ENCODE measurements at regions not wholly inside any gene's neighbourhood (a gene's known extent, or its start where the extent isn't known, plus 50 kb on each side); places are given as distances from the start of the nearest gene placed in this dataset.

DNA sequence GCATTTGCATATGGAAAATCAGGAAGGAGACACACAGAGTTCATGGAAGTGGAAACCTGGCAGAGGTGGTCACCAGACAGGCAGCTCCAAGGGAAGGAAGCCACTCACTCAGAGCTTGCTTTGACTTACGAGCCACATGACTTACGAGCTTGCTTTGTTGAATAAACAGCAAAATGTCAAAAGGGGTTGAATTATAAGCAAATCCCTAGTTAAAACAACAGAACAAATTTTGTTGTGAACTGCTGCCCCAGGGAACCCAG lies 164.3 kb downstream of the SYK start:
- no peaks in the 10 kb centered on the region for H3K27me3 ChIP-seq (ENCODE audit: insufficient read depth, low read length, poor library complexity)
- no peaks in the 10 kb centered on the region for H4K20me1 ChIP-seq (ENCODE audit: insufficient read depth, low read length)
- H3K4me3 ChIP-seq (ENCODE audit: low read depth in 1 of 2, low read length in 2 of 2), result no peak overlapping the region
- H3K9ac ChIP-seq (ENCODE audit: low read depth, low read length), result no peak overlapping the region
- H3K9me3 ChIP-seq (ENCODE audit: insufficient read depth, low read length, severe bottlenecking), result no peaks in the 10 kb centered on the region
- TF ChIP-seq CTCF (IDR thresholded peaks at IDR 0.05; ENCODE audit: borderline replicate concordance, extremely low read depth, low read length, poor library complexity, severe bottlenecking) (no peak), EZH2 (IDR thresholded peaks at IDR 0.05; ENCODE audit: borderline replicate concordance, low read depth, low read length, severe bottlenecking) (no peak)
- no peaks in the 10 kb centered on the region for H3K79me2 ChIP-seq (ENCODE audit: insufficient read depth, low read length)
- no peaks in the 10 kb centered on the region for H3K4me1 ChIP-seq (ENCODE audit: insufficient read depth, low read length)
- no peak overlapping the region for H2AFZ ChIP-seq (ENCODE audit: low read depth, low read length)
- no peak for DNase-seq
- H3K4me2 ChIP-seq (ENCODE audit: insufficient read depth, low read length), result no peak overlapping the region
- H3K27ac ChIP-seq (ENCODE audit: low read length), result no peak overlapping the region
- ATAC-seq (ENCODE audit: insufficient read depth, low read depth), result no peak
- no peaks in the 10 kb centered on the region for H3K36me3 ChIP-seq (ENCODE audit: insufficient read depth, low read length)

DNA sequence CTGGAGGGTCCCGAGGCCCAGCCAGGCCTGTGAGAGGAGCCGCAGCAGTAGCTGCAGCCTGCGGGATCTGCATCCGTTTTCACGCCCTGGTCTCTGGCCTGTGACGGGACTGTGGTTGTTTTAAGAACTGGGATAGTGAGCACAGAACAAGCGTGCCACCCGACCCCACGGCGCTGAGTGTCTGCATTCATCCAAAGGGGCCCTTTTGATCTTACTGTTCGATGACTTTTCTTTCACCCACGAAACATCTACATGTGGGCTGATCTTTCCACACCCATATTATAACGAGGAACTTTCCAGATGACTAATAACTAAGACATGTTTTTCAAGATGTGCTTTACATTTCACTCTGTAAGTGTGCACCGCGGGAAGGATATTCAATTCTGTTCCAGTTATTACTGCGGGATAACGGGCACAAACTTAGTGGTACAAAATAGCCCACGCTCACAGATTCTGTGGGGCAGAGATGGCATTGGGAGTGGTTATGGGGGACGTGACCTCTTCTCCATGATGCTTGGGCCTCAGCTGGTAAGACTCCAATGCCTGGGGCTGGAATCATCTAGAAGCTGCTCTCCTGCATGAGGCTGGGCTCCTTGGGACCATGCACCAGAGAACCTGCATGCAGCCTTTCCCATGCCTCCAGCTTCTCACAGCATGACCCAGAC lies 165.0 kb downstream of the SYK start:
- no peak for ATAC-seq (ENCODE audit: insufficient read depth, low read depth)
- no peak overlapping the region for H2AFZ ChIP-seq (ENCODE audit: low read depth, low read length)
- no peak overlapping the region for H3K4me3 ChIP-seq (ENCODE audit: low read depth in 1 of 2, low read length in 2 of 2)
- no peaks in the 10 kb centered on the region for H3K9me3 ChIP-seq (ENCODE audit: insufficient read depth, low read length, severe bottlenecking)
- no peaks in the 10 kb centered on the region for H3K27me3 ChIP-seq (ENCODE audit: insufficient read depth, low read length, poor library complexity)
- H3K9ac ChIP-seq (ENCODE audit: low read depth, low read length), result no peak overlapping the region
- no peak for DNase-seq
- no peaks in the 10 kb centered on the region for H4K20me1 ChIP-seq (ENCODE audit: insufficient read depth, low read length)
- no peak overlapping the region for H3K4me2 ChIP-seq (ENCODE audit: insufficient read depth, low read length)
- TF ChIP-seq EZH2 (IDR thresholded peaks at IDR 0.05; ENCODE audit: borderline replicate concordance, low read depth, low read length, severe bottlenecking), result no peak
- no peak for TF ChIP-seq CTCF (IDR thresholded peaks at IDR 0.05; ENCODE audit: borderline replicate concordance, extremely low read depth, low read length, poor library complexity, severe bottlenecking)
- no peaks in the 10 kb centered on the region for H3K4me1 ChIP-seq (ENCODE audit: insufficient read depth, low read length)
- no peaks in the 10 kb centered on the region for H3K79me2 ChIP-seq (ENCODE audit: insufficient read depth, low read length)
- no peak overlapping the region for H3K27ac ChIP-seq (ENCODE audit: low read length)
- no peaks in the 10 kb centered on the region for H3K36me3 ChIP-seq (ENCODE audit: insufficient read depth, low read length)

- ATAC-seq (ENCODE audit: insufficient read depth, low read depth), result no peak
Measured at GRCh38 chr9:90967145-90967538, 165.5 kb downstream of the SYK start.

More at GRCh38 chr9:90967145-90967538, 165.5 kb downstream of the SYK start:
- no peaks in the 10 kb centered on the region for H3K9me3 ChIP-seq (ENCODE audit: insufficient read depth, low read length, severe bottlenecking)
- H3K4me1 ChIP-seq (ENCODE audit: insufficient read depth, low read length), result no peaks in the 10 kb centered on the region
- no peaks in the 10 kb centered on the region for H4K20me1 ChIP-seq (ENCODE audit: insufficient read depth, low read length)
- H3K4me3 ChIP-seq (ENCODE audit: low read depth in 1 of 2, low read length in 2 of 2), result no peak overlapping the region
- H2AFZ ChIP-seq (ENCODE audit: low read depth, low read length), result no peak overlapping the region
- TF ChIP-seq CTCF (IDR thresholded peaks at IDR 0.05; ENCODE audit: borderline replicate concordance, extremely low read depth, low read length, poor library complexity, severe bottlenecking), result no peak
- no peaks in the 10 kb centered on the region for H3K27me3 ChIP-seq (ENCODE audit: insufficient read depth, low read length, poor library complexity)
- no peaks in the 10 kb centered on the region for H3K36me3 ChIP-seq (ENCODE audit: insufficient read depth, low read length)
- no peak overlapping the region for H3K27ac ChIP-seq (ENCODE audit: low read length)
- H3K9ac ChIP-seq (ENCODE audit: low read depth, low read length), result no peak overlapping the region
- H3K79me2 ChIP-seq (ENCODE audit: insufficient read depth, low read length), result no peaks in the 10 kb centered on the region
- DNase-seq, result no peak
- no peak overlapping the region for H3K4me2 ChIP-seq (ENCODE audit: insufficient read depth, low read length)

All from DND-41 (cell line).